ENCODE measurements at regions not wholly inside any gene's neighbourhood (a gene's known extent, or its start where the extent isn't known, plus 50 kb on each side); places are given as distances from the start of the nearest gene placed in this dataset.

- no peak for DNase-seq (ENCODE audit: insufficient read length, low spot score)
- peak; percentile 16 for FAIRE-seq
- no peak for TF ChIP-seq CTCF (IDR thresholded peaks at IDR 0.05; ENCODE audit: insufficient read depth, missing control alignments)
These were observed 82.5 kb upstream of the MYT1L start for GRCh38 chr2:2413525-2413924.

- FAIRE-seq = no peak
- no peak for DNase-seq (ENCODE audit: insufficient read length, low spot score)
- no peak for TF ChIP-seq CTCF (IDR thresholded peaks at IDR 0.05; ENCODE audit: insufficient read depth, missing control alignments)
These were observed 79.9 kb upstream of the MYT1L start for GRCh38 chr2:2410987-2411386.

- DNase-seq (ENCODE audit: insufficient read length, low spot score) (no peak), FAIRE-seq (no peak)
- TF ChIP-seq CTCF (IDR thresholded peaks at IDR 0.05; ENCODE audit: insufficient read depth, missing control alignments) = no peak
These were observed 78.4 kb upstream of the MYT1L start for GRCh38 chr2:2409481-2409880.

- no peak for FAIRE-seq
- TF ChIP-seq CTCF (IDR thresholded peaks at IDR 0.05; ENCODE audit: insufficient read depth, missing control alignments) = no peak
- no peak for DNase-seq (ENCODE audit: insufficient read length, low spot score)
These were observed 74.7 kb upstream of the MYT1L start for GRCh38 chr2:2405780-2406179.

GRCh38 chr2:2400286-2401038 lies 69.4 kb upstream of the MYT1L start:
- no peak for FAIRE-seq
- no peak for DNase-seq (ENCODE audit: insufficient read length, low spot score)

GRCh38 chr2:2399396-2399795 lies 68.3 kb upstream of the MYT1L start:
- no peak for DNase-seq (ENCODE audit: insufficient read length, low spot score)
- no peak for TF ChIP-seq CTCF (IDR thresholded peaks at IDR 0.05; ENCODE audit: insufficient read depth, missing control alignments)
- FAIRE-seq = no peak

More at GRCh38 chr2:2400286-2401038, 69.4 kb upstream of the MYT1L start:
- no peak for TF ChIP-seq CTCF (IDR thresholded peaks at IDR 0.05; ENCODE audit: insufficient read depth, missing control alignments)

- DNase-seq (ENCODE audit: insufficient read length, low spot score) (no peak), FAIRE-seq (no peak)
- no peak for TF ChIP-seq CTCF (IDR thresholded peaks at IDR 0.05; ENCODE audit: insufficient read depth, missing control alignments)
These were observed 61.3 kb upstream of the MYT1L start for GRCh38 chr2:2392332-2392731.

Data from D721Med (cell line).